ENCODE measurements at regions not wholly inside any gene's neighbourhood (a gene's known extent, or its start where the extent isn't known, plus 50 kb on each side); places are given as distances from the start of the nearest gene placed in this dataset.

DNA sequence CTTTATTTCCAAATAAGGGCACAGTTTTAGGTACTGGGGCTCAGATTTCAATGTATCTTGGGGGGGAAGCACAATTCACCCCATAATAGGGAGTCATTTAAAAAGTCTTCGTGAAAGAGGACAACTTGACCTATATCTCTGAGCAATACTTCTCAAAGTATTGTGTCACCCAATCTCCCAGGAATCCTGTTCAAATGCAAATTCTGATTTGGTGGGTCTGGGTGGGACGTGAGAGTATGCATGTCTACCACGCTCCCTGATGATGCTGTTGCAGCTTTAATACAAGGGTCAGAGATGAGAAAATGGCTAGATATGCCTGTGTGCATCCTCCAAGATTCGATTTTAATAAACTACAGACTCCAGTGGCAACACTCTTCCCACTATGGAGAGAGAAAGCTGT is 514.8 kb downstream of the BCOR start:
- TF ChIP-seq TCF7L2 (IDR thresholded peaks at IDR 0.05; ENCODE audit: borderline replicate concordance, low read depth, low read length) (no peak), REST (tag by site-specific recombination; IDR thresholded peaks at IDR 0.05) (no peak), ZNF830 (tag by site-specific recombination; IDR thresholded peaks at IDR 0.05; ENCODE audit: low read depth) (no peak), ZNF549 (tag by site-specific recombination; IDR thresholded peaks at IDR 0.05) (no peak), KLF16 (tag by site-specific recombination; IDR thresholded peaks at IDR 0.05) (no peak), ZIC2 (tag by site-specific recombination; IDR thresholded peaks at IDR 0.05) (no peak), ZNF146 (tag by site-specific recombination; IDR thresholded peaks at IDR 0.05) (no peak), YY1 (tag by site-specific recombination; IDR thresholded peaks at IDR 0.05) (no peak), ZNF274 (IDR thresholded peaks at IDR 0.05; ENCODE audit: low read length) (no peak), ZNF274 (tag by site-specific recombination; IDR thresholded peaks at IDR 0.05; ENCODE audit: borderline replicate concordance) (no peak), KLF8 (tag by site-specific recombination; IDR thresholded peaks at IDR 0.05) (no peak)
- TF ChIP-seq, protein P1, sequence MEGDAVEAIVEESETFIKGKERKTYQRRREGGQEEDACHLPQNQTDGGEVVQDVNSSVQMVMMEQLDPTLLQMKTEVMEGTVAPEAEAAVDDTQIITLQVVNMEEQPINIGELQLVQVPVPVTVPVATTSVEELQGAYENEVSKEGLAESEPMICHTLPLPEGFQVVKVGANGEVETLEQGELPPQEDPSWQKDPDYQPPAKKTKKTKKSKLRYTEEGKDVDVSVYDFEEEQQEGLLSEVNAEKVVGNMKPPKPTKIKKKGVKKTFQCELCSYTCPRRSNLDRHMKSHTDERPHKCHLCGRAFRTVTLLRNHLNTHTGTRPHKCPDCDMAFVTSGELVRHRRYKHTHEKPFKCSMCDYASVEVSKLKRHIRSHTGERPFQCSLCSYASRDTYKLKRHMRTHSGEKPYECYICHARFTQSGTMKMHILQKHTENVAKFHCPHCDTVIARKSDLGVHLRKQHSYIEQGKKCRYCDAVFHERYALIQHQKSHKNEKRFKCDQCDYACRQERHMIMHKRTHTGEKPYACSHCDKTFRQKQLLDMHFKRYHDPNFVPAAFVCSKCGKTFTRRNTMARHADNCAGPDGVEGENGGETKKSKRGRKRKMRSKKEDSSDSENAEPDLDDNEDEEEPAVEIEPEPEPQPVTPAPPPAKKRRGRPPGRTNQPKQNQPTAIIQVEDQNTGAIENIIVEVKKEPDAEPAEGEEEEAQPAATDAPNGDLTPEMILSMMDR (tag by site-specific recombination; IDR thresholded peaks at IDR 0.05): no peak
- TF ChIP-seq, protein P2, sequence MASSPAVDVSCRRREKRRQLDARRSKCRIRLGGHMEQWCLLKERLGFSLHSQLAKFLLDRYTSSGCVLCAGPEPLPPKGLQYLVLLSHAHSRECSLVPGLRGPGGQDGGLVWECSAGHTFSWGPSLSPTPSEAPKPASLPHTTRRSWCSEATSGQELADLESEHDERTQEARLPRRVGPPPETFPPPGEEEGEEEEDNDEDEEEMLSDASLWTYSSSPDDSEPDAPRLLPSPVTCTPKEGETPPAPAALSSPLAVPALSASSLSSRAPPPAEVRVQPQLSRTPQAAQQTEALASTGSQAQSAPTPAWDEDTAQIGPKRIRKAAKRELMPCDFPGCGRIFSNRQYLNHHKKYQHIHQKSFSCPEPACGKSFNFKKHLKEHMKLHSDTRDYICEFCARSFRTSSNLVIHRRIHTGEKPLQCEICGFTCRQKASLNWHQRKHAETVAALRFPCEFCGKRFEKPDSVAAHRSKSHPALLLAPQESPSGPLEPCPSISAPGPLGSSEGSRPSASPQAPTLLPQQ (tag by site-specific recombination; IDR thresholded peaks at IDR 0.05): no peak

Measured in HEK293 (cell line).